ENCODE measurements at regions not wholly inside any gene's neighbourhood (a gene's known extent, or its start where the extent isn't known, plus 50 kb on each side); places are given as distances from the start of the nearest gene placed in this dataset.

DNA sequence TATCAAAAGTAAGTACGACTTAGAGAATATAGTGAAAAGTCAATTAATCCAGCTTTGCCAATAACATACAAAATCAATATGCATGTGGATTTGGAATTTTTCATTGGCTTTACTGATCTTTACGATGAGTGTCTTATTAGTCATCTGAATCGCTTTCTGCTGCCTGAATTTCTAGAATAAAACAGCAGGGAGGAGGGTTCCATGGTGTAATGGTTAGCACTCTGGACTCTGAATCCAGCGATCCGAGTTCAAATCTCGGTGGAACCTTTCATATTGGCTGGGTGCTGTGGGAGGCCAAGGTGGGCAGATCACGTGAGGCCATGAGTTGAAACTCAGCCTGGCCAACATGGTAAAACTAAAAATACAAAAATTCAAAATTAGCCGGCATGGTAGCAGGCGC is 448.8 kb downstream of the RNF144B start:
- Histone ChIP-seq H3K27ac (ENCODE audit: low read depth, low read length, poor library complexity, severe bottlenecking) (no peak overlapping the region), H4K20me1 (ENCODE audit: insufficient read depth, low read length) (no peaks in the 10 kb centered on the region)
- TF ChIP-seq, protein P1, sequence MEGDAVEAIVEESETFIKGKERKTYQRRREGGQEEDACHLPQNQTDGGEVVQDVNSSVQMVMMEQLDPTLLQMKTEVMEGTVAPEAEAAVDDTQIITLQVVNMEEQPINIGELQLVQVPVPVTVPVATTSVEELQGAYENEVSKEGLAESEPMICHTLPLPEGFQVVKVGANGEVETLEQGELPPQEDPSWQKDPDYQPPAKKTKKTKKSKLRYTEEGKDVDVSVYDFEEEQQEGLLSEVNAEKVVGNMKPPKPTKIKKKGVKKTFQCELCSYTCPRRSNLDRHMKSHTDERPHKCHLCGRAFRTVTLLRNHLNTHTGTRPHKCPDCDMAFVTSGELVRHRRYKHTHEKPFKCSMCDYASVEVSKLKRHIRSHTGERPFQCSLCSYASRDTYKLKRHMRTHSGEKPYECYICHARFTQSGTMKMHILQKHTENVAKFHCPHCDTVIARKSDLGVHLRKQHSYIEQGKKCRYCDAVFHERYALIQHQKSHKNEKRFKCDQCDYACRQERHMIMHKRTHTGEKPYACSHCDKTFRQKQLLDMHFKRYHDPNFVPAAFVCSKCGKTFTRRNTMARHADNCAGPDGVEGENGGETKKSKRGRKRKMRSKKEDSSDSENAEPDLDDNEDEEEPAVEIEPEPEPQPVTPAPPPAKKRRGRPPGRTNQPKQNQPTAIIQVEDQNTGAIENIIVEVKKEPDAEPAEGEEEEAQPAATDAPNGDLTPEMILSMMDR (IDR thresholded peaks at IDR 0.05; ENCODE audit: low read length), result no peak
- no peak for TF ChIP-seq EZH2 (IDR thresholded peaks at IDR 0.05; ENCODE audit: borderline replicate concordance, low read length)

DNA sequence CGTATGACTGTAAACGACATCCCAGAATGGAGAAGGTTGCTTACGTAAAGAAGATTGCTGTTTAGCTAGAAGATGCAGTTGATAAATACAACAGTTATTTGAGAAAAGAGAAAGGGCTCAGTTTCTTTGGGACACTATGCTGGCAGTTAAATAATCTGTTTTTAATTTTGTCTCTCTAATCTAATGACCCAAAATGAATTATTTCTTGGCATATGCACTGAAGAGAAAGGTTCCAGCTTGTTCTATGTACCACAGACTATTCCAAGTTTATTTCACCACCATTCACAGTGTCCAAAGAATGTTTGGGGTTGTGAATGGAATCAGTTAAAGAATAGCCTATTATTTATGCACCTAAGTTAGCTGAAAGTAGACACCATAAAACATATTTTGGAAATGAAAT is 449.9 kb downstream of the RNF144B start:
- H3K9ac ChIP-seq (ENCODE audit: low read length), result no peak overlapping the region
- H3K27ac ChIP-seq (ENCODE audit: low read depth, low read length, poor library complexity, severe bottlenecking), result no peak overlapping the region
- H3K79me2 ChIP-seq (ENCODE audit: insufficient read depth, low read length), result no peaks in the 10 kb centered on the region
- H3K4me3 ChIP-seq (ENCODE audit: low read depth, low read length, poor library complexity, severe bottlenecking), result no peak overlapping the region
- no peaks in the 10 kb centered on the region for H3K9me2 ChIP-seq (ENCODE audit: low read depth, low read length)
- H3K9me3 ChIP-seq (ENCODE audit: low read length), result no peaks in the 10 kb centered on the region
- H3K4me2 ChIP-seq (ENCODE audit: low read length), result no peak overlapping the region
- no peaks in the 10 kb centered on the region for H3K27me3 ChIP-seq (ENCODE audit: insufficient read depth, low read length)
- no peak overlapping the region for H2AFZ ChIP-seq (ENCODE audit: low read length)
- H3K4me1 ChIP-seq (ENCODE audit: insufficient read depth, low read length, severe bottlenecking), result no peaks in the 10 kb centered on the region
- no peaks in the 10 kb centered on the region for H3K36me3 ChIP-seq (ENCODE audit: insufficient read depth, low read length)
- no peaks in the 10 kb centered on the region for H4K20me1 ChIP-seq (ENCODE audit: insufficient read depth, low read length)
- TF ChIP-seq, protein P1 (IDR thresholded peaks at IDR 0.05; ENCODE audit: low read length), result no peak
- TF ChIP-seq EZH2 (IDR thresholded peaks at IDR 0.05; ENCODE audit: borderline replicate concordance, low read length), result no peak
- H3F3A ChIP-seq (ENCODE audit: insufficient read depth, low read length), result no peaks in the 10 kb centered on the region

More for the DNA sequence above, 448.8 kb downstream of the RNF144B start:
- Histone ChIP-seq H3K4me2 (ENCODE audit: low read length) (no peak overlapping the region), H3K27me3 (ENCODE audit: insufficient read depth, low read length) (no peaks in the 10 kb centered on the region), H3K79me2 (ENCODE audit: insufficient read depth, low read length) (no peaks in the 10 kb centered on the region), H3K36me3 (ENCODE audit: insufficient read depth, low read length) (no peaks in the 10 kb centered on the region), H3F3A (ENCODE audit: insufficient read depth, low read length) (no peaks in the 10 kb centered on the region), H2AFZ (ENCODE audit: low read length) (no peak overlapping the region), H3K9me2 (ENCODE audit: low read depth, low read length) (no peaks in the 10 kb centered on the region), H3K4me3 (ENCODE audit: low read depth, low read length, poor library complexity, severe bottlenecking) (no peak overlapping the region), H3K9ac (ENCODE audit: low read length) (no peak overlapping the region), H3K9me3 (ENCODE audit: low read length) (no peaks in the 10 kb centered on the region), H3K4me1 (ENCODE audit: insufficient read depth, low read length, severe bottlenecking) (no peaks in the 10 kb centered on the region)

DNA sequence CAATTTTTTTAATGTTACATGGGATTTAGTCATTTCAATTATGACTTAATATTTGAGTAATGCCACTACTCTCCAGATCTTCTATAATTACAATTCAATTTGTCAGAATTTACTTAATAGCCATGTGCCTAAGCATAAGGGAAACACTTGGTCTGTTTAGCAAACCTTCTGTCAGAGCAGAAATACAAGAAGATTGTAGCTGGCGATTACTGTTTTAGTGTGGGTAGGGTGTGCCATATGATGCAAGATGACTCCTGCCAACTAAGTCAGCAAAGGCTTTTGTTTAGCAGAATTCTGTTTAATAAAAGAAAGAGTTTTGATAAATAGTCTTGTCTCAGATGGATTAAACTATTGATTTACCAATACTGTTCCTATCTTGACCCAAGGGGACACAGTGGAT is 455.4 kb downstream of the RNF144B start:
- H3K4me3 ChIP-seq (ENCODE audit: low read depth, low read length, poor library complexity, severe bottlenecking), result no peak overlapping the region
- no peaks in the 10 kb centered on the region for H3K9me3 ChIP-seq (ENCODE audit: low read length)
- H2AFZ ChIP-seq (ENCODE audit: low read length), result no peak overlapping the region
- H3K27me3 ChIP-seq (ENCODE audit: insufficient read depth, low read length), result no peaks in the 10 kb centered on the region
- no peak overlapping the region for H3K9ac ChIP-seq (ENCODE audit: low read length)
- H3K4me1 ChIP-seq (ENCODE audit: insufficient read depth, low read length, severe bottlenecking), result no peaks in the 10 kb centered on the region
- H3K27ac ChIP-seq (ENCODE audit: low read depth, low read length, poor library complexity, severe bottlenecking), result no peak overlapping the region
- H3K9me2 ChIP-seq (ENCODE audit: low read depth, low read length), result no peaks in the 10 kb centered on the region
- no peaks in the 10 kb centered on the region for H3F3A ChIP-seq (ENCODE audit: insufficient read depth, low read length)
- H3K4me2 ChIP-seq (ENCODE audit: low read length), result no peak overlapping the region
- no peaks in the 10 kb centered on the region for H3K36me3 ChIP-seq (ENCODE audit: insufficient read depth, low read length)
- TF ChIP-seq EZH2 (IDR thresholded peaks at IDR 0.05; ENCODE audit: borderline replicate concordance, low read length), result no peak
- TF ChIP-seq, protein P1 (IDR thresholded peaks at IDR 0.05; ENCODE audit: low read length), result no peak
- no peaks in the 10 kb centered on the region for H4K20me1 ChIP-seq (ENCODE audit: insufficient read depth, low read length)
- no peaks in the 10 kb centered on the region for H3K79me2 ChIP-seq (ENCODE audit: insufficient read depth, low read length)

Data from OCI-LY1 (cell line).